ENCODE measurements at regions not wholly inside any gene's neighbourhood (a gene's known extent, or its start where the extent isn't known, plus 50 kb on each side); places are given as distances from the start of the nearest gene placed in this dataset.

- H3K27ac Mint-ChIP-seq: no peak overlapping the region
- no peak overlapping the region for H3K4me3 Mint-ChIP-seq
- H3K9me3 Mint-ChIP-seq (ENCODE audit: low read depth): no peaks in the 10 kb centered on the region
- H3K27me3 Mint-ChIP-seq: no peaks in the 10 kb centered on the region
- H3K4me1 Mint-ChIP-seq (ENCODE audit: low read depth): no peaks in the 10 kb centered on the region
- H3K36me3 Mint-ChIP-seq: no peaks in the 10 kb centered on the region
Measured at GRCh38 chr5:2387634-2388325, 363.7 kb downstream of the IRX2 start.

- H3K27me3 Mint-ChIP-seq: no peaks in the 10 kb centered on the region
- H3K36me3 Mint-ChIP-seq: no peaks in the 10 kb centered on the region
- H3K4me3 Mint-ChIP-seq: no peak overlapping the region
- no peaks in the 10 kb centered on the region for H3K9me3 Mint-ChIP-seq (ENCODE audit: low read depth)
- H3K4me1 Mint-ChIP-seq (ENCODE audit: low read depth): no peaks in the 10 kb centered on the region
- no peak overlapping the region for H3K27ac Mint-ChIP-seq
Measured at GRCh38 chr5:2387250-2387633, 364.2 kb downstream of the IRX2 start.

DNA sequence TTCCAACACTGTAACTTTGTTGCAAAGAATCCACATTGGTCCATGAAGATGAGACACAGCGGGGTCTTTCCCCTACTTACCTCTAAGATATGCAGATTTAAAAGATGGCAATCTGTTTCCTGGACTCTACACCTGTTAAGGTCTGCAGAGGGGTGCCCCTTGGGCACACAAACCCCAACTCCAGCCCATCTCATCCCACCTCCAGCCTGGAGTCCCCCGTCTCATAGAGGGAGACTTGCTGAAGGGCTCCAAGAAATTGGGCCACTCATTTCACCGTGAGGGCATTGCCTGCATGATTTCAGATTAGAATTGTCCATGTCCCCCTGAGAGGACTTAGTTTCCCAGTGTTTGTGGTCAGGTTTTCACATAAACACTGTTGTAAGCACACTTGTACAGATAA lies 365.7 kb downstream of the IRX2 start:
- Mint-ChIP-seq H3K27ac (no peak overlapping the region), H3K4me3 (no peak overlapping the region), H3K36me3 (no peaks in the 10 kb centered on the region), H3K27me3 (no peaks in the 10 kb centered on the region), H3K9me3 (ENCODE audit: low read depth) (no peaks in the 10 kb centered on the region), H3K4me1 (ENCODE audit: low read depth) (no peaks in the 10 kb centered on the region)

DNA sequence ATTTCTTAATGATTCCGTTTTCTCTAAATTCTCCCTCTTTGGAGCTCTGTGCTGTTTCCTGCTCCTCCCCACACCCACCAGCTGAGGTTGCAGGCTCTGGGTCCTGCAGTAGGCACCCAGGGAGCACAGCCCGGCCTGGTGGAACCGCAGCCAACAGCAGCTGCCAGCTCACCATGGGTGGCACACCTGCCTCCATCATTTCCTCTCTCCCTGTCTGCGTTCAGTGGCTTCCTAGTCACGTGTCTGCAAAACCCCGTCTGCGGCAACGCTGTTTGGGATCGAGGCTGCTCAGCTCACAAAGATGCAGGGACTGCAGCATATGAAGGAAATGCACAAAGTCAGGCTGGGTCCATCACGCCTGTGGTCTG lies 367.8 kb downstream of the IRX2 start:
- Mint-ChIP-seq H3K4me1 (ENCODE audit: low read depth) (no peaks in the 10 kb centered on the region), H3K4me3 (no peak overlapping the region), H3K27me3 (no peaks in the 10 kb centered on the region), H3K27ac (no peak overlapping the region), H3K36me3 (no peaks in the 10 kb centered on the region), H3K9me3 (ENCODE audit: low read depth) (no peaks in the 10 kb centered on the region)

- Mint-ChIP-seq H3K27ac (no peak overlapping the region), H3K9me3 (ENCODE audit: low read depth) (no peaks in the 10 kb centered on the region), H3K4me3 (no peak overlapping the region), H3K27me3 (no peaks in the 10 kb centered on the region), H3K4me1 (ENCODE audit: low read depth) (no peaks in the 10 kb centered on the region), H3K36me3 (no peaks in the 10 kb centered on the region)
Measured at GRCh38 chr5:2382776-2383697, 368.4 kb downstream of the IRX2 start.

GRCh38 chr5:2381861-2382260 lies 369.6 kb downstream of the IRX2 start:
- no peak overlapping the region for H3K4me3 Mint-ChIP-seq
- H3K27ac Mint-ChIP-seq: no peak overlapping the region
- H3K4me1 Mint-ChIP-seq (ENCODE audit: low read depth): no peaks in the 10 kb centered on the region
- no peaks in the 10 kb centered on the region for H3K36me3 Mint-ChIP-seq
- no peaks in the 10 kb centered on the region for H3K9me3 Mint-ChIP-seq (ENCODE audit: low read depth)
- H3K27me3 Mint-ChIP-seq: no peaks in the 10 kb centered on the region

DNA sequence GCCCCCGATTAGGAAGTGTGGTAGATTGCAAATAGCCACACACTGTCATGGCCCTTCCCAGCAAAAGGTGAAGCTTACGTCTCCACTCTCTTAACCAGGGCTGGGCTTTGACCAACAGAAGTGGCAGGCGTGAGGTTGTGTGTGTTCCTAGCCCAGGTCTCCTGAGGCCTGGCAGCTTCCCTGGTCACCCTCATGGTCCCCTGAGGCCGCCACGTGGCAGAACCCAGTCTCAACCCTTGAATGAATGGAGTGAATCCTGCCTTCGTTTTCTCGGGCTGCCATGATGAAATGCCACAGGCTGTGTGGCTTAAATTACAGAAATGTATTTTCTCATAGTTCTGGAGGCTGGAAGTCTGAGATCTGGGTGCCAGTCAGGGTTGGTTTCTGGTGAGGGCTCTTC lies 370.4 kb downstream of the IRX2 start:
- Mint-ChIP-seq H3K9me3 (ENCODE audit: low read depth) (no peaks in the 10 kb centered on the region), H3K36me3 (no peaks in the 10 kb centered on the region), H3K27ac (no peak overlapping the region), H3K27me3 (no peaks in the 10 kb centered on the region), H3K4me1 (ENCODE audit: low read depth) (no peaks in the 10 kb centered on the region), H3K4me3 (no peak overlapping the region)

GRCh38 chr5:2378976-2379375 lies 372.5 kb downstream of the IRX2 start:
- Mint-ChIP-seq H3K27me3 (no peaks in the 10 kb centered on the region), H3K27ac (no peak overlapping the region)

GRCh38 chr5:2378108-2378507 lies 373.4 kb downstream of the IRX2 start:
- Mint-ChIP-seq H3K4me1 (ENCODE audit: low read depth) (no peaks in the 10 kb centered on the region), H3K4me3 (no peak overlapping the region), H3K36me3 (no peaks in the 10 kb centered on the region), H3K27me3 (no peaks in the 10 kb centered on the region), H3K27ac (no peak overlapping the region), H3K9me3 (ENCODE audit: low read depth) (no peaks in the 10 kb centered on the region)

More at GRCh38 chr5:2378976-2379375, 372.5 kb downstream of the IRX2 start:
- Mint-ChIP-seq H3K9me3 (ENCODE audit: low read depth) (no peaks in the 10 kb centered on the region), H3K4me1 (ENCODE audit: low read depth) (no peaks in the 10 kb centered on the region), H3K36me3 (no peaks in the 10 kb centered on the region), H3K4me3 (no peak overlapping the region)

GRCh38 chr5:2376486-2376885 lies 375.0 kb downstream of the IRX2 start:
- Mint-ChIP-seq H3K9me3 (ENCODE audit: low read depth) (no peaks in the 10 kb centered on the region), H3K4me3 (no peak overlapping the region), H3K27ac (no peak overlapping the region), H3K27me3 (no peaks in the 10 kb centered on the region), H3K36me3 (no peaks in the 10 kb centered on the region), H3K4me1 (ENCODE audit: low read depth) (no peaks in the 10 kb centered on the region)

DNA sequence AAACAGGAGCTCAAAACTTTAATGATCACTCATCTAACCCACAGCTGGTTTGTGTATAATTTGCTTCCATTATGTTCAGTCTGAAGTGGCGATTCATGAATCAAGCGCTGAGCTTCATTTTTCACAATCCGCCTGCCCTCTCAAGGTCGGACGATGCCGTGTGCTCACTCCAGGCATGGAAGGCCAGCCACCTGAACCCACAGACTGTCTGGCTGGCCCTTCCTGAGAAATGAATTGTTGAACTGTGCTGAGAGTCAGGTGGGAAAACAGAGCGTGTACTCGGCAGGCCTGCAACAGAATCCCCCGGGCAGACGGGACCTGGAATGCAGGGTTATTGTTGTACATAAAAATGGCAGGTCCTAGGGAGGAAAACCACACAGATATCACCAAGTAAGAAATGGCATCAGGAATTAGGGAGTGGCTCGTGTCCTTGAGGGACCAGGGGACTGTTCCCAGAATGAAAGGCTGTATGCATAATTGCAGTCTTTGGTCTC lies 375.7 kb downstream of the IRX2 start:
- no peaks in the 10 kb centered on the region for H3K27me3 Mint-ChIP-seq
- H3K9me3 Mint-ChIP-seq (ENCODE audit: low read depth): no peaks in the 10 kb centered on the region
- no peak overlapping the region for H3K4me3 Mint-ChIP-seq
- no peak overlapping the region for H3K27ac Mint-ChIP-seq
- H3K4me1 Mint-ChIP-seq (ENCODE audit: low read depth): no peaks in the 10 kb centered on the region
- no peaks in the 10 kb centered on the region for H3K36me3 Mint-ChIP-seq

GRCh38 chr5:2375291-2375690 lies 376.2 kb downstream of the IRX2 start:
- Mint-ChIP-seq H3K27me3 (no peaks in the 10 kb centered on the region), H3K36me3 (no peaks in the 10 kb centered on the region), H3K9me3 (ENCODE audit: low read depth) (no peaks in the 10 kb centered on the region), H3K4me1 (ENCODE audit: low read depth) (no peaks in the 10 kb centered on the region), H3K4me3 (no peak overlapping the region), H3K27ac (no peak overlapping the region)

GRCh38 chr5:2374703-2375102 lies 376.8 kb downstream of the IRX2 start:
- Mint-ChIP-seq H3K27me3 (no peaks in the 10 kb centered on the region), H3K27ac (no peak overlapping the region), H3K4me3 (no peak overlapping the region), H3K9me3 (ENCODE audit: low read depth) (no peaks in the 10 kb centered on the region), H3K36me3 (no peaks in the 10 kb centered on the region), H3K4me1 (ENCODE audit: low read depth) (no peaks in the 10 kb centered on the region)

GRCh38 chr5:2373631-2374030 lies 377.8 kb downstream of the IRX2 start:
- Mint-ChIP-seq H3K9me3 (ENCODE audit: low read depth) (no peaks in the 10 kb centered on the region), H3K4me1 (ENCODE audit: low read depth) (no peaks in the 10 kb centered on the region), H3K36me3 (no peaks in the 10 kb centered on the region), H3K4me3 (no peak overlapping the region), H3K27me3 (no peaks in the 10 kb centered on the region), H3K27ac (no peak overlapping the region)

DNA sequence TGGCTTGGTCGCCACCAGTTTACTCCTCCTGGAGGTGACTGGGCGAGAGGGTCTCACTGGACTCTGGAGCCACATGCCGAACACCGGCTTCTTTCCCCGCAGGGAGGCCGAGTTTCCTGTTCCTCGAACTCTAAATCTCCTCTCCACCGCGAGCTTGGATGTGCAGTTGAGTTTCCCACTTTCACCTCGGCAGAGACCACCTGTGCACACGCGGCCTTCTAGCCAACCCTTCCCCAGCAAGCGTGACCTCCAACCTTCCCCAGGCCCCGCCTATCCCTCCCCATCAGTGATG lies 380.1 kb downstream of the IRX2 start:
- Mint-ChIP-seq H3K36me3 (no peaks in the 10 kb centered on the region), H3K9me3 (ENCODE audit: low read depth) (no peaks in the 10 kb centered on the region), H3K4me3 (no peak overlapping the region), H3K27ac (no peak overlapping the region), H3K4me1 (ENCODE audit: low read depth) (no peaks in the 10 kb centered on the region), H3K27me3 (no peaks in the 10 kb centered on the region)
